ENCODE measurements at regions not wholly inside any gene's neighbourhood (a gene's known extent, or its start where the extent isn't known, plus 50 kb on each side); places are given as distances from the start of the nearest gene placed in this dataset.

DNA sequence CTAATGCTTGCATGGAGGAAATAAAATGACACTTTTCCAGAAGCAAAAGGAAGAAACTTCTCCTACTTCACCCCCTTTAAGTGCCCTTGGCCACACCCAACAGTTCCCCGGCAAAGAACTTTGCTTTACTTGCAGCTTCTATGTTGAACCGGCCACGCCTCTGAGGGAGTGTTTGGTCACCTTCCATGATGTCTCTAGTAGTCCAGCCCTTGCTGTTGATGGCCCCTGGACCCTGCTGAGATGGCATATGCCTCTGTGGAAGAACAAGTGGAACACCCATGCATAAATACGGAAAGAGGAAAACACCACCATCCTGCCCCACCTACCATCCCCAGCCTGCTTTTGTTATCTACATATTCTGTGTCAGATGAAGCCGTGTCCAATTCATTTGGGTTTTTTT is 218.3 kb upstream of the POU3F3 start:
- DNase-seq (ENCODE audit: low spot score), result no peak

DNA sequence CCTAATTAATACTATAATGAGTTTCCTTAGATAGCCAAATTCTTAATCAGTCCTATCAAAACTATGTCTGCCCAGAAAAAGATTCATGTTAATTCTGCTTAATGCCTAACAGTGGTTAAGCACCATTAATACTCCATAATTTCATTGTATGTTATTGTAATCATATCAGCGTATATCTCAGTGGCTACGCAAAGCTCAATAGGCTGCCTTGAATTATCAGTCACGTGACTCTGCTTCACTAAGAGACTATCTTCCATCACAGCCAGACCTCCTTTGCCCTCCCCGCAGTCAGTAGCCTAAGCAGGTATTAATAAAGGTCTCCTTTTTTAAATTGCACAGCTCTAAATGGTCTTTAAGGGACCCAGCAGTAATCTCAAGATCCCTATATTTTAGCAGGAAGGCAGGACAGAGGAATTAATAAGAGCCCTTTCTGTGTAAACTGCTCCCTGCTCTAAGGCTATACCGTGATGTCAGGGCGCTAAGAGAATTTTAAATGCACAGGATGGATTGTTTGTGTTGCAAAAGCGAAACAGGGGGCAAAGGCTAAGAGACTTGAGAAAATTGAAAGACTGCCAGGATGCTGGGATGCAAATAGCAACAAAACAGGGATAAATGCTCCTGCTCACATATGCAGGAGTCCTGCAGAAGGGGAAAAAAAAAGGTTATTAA is 215.6 kb upstream of the POU3F3 start:
- DNase-seq (ENCODE audit: low spot score), result no peak

DNA sequence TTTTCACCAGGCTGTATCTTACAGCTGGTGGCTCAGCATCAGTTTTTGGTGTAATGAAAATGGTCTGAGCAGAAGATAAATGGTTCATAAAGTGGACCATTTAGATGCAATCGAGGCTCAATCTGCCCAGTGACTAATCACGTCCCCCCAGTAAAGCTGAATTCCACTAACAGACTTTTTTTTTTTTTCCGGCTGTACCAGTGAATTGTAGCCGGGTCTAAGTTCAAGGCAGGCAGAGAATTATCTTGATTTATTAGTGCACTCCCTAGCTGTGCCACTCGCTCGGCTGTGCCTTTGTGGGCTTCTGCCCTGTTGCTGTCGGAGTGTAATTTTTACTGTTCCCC is 215.1 kb upstream of the POU3F3 start:
- no peak for DNase-seq (ENCODE audit: low spot score)

DNA sequence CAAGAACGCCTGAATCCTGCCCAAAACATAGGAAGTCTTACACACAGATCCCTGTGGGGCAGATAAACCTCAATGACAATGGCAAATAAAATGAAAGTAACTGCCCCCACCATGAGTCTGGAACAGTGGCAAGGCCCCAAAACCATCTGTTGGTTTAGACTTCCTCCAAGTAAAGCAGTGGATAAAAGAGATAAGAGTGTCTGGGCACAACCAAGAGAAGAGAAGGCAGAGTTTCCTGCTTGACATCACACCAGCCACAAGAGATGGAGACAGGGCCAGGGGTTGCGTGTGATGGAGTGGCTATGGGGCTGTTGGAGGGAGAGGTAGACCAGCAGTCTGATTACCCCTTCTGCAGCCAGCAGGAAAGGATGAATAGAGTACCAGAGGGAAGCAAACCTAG is 212.1 kb upstream of the POU3F3 start:
- no peak for DNase-seq (ENCODE audit: low spot score)

DNA sequence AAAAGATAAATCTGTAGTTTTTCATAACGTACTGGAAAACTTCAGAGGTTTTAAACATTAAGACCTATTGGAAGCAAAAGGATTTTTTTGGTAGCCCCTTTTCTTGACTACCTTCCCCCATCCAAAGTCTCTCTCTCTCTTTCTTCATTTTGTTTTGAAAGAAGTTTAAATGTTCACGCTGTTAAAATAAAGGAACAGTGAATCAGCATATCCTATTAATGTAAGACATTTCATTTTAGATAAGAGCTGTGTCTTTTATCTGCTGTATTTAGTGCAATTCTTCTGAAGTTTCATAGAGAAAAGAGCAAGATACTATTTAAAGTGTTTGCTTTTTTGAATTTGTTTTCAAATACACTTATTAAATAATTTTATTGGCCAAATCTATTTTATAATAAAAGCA is 205.5 kb upstream of the POU3F3 start:
- no peak for DNase-seq (ENCODE audit: low spot score)

DNA sequence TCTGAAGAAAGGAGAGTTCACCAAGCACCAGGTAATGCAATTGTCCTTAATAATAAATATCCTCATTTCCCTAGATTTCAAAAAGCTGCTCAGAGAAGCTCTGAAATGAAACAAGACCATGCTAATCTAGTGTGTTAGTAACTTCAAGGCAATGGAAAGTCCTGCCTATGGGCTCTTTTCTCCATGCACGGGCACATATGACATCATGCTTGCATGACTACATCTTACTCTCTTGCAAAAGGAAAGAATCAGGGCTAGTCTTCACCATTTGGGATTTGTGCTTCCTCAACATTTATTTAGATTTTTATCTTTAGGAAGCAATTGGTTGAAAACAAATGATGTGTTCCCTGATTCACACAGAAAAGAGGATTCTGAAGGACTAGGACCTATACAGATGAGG is 204.0 kb upstream of the POU3F3 start:
- DNase-seq (ENCODE audit: low spot score), result no peak

DNA sequence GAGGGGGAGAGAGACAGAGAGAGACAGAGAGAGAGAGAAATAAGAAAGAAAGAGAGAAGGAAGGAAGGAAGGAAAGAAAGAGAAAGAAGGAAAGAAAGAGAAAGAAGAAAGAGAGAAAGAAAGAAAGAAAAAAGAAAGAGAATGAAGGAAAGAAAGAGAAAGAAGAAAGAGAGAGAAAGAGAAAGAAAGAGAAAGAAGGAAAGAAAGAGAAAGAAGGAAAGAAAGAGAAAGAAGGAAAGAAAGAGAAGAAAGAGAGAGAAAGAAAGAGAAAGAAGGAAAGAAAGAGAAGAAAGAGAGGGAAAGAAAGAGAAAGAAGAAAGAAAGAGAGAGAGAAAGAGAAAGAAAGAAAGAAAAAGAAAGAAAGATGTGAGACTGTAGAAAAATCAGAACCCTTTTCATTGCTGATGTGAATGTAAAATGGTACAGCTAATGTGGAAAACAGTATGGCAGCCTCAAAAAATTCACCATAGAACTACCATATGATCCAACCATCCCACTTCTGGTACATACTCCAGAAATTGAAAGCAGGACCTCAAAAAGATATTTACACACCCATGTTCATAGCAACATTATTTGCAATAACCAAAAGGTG is 203.4 kb upstream of the POU3F3 start:
- no peak for DNase-seq (ENCODE audit: low spot score)

DNA sequence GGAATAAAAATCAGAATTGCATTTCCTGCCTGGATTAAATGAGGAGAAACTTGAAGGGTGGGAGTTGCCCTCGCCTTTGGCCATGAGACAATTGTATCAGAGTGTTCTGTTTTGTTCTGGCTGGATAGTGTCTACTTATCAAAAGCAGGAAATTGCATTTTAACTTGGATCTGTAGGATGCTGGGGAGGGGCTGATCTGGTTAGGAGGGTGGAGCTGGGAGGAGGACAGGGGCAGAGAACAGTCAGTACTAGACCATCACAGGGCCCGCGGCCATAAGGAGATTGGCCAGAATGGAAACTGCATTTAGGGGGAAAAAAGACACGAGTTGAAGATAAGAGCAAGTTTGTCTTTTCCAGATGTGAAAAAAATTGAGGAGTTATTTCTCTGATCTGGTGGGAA is 199.1 kb upstream of the POU3F3 start:
- no peak for DNase-seq (ENCODE audit: low spot score)

DNA sequence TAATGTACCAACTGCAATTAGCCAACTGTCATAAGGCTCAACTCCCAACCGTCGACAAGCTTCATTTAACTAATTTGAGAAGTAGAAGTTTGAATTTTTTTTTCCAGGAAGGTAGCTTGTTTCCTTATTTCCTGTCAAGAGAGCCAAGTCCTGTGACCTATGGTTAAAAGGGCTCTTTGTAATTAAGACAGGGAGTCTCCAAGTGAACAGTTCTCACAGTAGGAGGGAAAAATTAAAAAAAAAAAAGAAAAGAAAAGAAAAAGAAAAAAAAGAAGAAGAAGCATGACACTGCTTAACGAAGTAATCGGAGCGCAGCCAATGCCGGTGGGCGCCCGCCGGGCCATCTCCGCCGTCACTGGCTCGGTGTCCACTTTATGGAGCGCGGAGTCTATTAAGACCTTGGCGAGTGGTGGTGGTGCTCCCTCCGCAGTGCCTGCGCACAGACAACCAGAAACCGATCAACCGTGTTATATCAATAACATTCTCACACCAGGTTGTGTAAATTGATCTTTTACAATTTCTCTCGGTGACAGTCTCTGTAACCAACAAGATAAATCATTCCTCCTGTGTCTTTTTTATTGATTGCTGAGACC is 197.2 kb upstream of the POU3F3 start:
- DNase-seq (ENCODE audit: low spot score), result no peak

DNA sequence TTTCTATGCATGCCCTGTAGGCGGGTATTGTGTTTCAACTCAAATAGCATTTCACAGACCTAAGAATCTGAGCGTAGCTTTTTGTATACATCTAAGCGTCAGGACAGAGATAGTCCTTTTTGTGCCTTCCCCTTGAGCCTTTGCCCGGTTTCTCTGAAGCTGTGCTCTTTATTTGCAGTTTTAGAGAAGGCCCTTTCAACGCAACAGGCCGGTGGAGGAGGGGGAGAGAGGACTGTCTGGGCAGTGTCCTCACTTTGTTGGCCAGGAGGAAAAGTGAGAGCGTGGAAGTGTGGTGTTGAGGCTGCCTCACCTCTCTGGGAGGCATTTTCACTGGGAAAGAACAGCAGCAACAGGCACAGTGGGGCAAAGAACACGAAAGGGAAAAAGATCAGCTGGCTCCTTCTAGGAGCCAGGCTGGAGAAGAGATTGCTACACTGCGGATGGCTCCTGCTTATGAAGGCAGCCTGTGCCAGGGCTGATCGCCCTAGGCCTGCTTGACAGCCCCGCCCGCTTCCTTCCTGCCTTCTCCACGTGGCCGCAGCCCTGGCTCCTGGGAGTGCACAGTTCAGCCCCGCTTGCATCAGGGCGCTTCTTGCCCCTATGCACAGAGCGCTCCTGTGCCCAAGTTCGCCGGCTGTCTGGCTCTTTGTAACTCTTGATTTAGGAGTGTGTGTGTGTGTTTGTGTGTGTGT is 195.6 kb upstream of the POU3F3 start:
- no peak for DNase-seq (ENCODE audit: low spot score)

DNA sequence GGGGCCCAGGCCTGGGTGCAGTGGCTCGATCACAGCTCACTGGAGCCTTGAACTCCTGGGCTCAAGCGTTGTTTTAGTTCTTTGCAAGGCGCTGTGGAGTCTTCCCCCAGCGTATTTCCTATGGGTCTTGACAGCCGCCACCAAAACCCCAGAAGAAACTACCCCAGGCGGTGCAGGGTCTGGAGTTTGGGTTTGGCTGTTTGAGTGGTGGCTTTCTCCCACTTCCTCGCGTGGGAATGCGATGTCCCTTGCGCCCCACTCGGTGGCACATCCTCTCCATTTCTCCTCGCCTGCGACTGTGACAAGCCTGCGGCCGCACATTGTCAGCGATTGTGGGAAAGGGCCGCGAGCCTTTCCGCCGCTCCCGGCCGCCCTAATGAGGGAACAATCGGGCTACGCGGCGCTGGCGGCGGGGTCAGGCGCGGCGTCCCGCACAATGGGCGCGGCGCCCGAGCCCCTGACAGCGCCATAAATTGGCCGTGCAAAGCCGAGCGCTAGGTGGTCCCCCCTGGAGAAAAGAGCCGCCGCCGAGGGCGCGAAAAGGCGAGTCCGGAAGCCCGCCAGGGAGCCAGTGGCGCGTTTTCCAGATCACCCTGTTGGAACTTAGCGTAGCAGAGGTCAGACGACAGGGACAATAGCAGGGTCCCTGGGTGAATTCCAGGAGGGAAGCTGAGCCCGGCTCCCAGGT is 194.9 kb upstream of the POU3F3 start:
- DNase-seq (ENCODE audit: low spot score), result no peak

DNA sequence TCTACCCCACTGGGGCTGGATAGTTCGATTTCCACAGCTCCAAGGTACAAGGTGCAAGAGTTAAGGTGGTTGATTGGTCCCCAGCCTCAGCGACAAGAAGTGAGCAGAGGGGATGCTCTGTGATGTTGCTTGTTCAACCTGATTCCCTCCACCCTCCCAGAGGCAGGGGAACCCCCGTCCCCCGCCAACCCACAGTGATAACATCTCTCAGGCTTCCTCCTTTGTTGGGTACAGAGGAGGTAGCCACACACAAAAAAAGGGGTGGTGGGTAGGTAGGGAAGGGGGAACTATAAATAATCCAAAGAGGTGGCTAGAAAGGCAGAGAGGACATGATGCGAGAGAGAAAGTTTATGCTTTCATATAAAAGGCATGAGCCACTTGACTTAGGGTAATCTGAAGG is 192.9 kb upstream of the POU3F3 start:
- DNase-seq (ENCODE audit: low spot score), result no peak

DNA sequence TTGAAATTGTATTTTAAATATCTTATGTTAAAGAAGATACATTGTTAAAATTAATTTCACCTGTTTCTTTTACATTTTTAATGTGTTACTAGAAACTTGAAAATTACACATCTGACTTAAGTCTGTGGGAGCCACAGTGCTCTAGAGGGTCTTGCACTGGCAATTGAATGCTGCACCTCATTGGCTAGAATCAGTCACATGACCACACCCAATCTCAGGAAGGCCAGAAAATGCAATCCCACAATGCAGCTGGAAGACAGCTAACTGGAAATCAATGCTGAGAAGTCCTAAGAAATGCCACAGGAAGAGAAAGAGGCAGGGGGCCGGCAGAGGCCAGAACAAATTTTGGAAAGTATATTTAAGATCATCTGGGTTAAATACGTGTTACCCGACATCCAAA is 189.2 kb upstream of the POU3F3 start:
- DNase-seq (ENCODE audit: low spot score), result no peak

DNA sequence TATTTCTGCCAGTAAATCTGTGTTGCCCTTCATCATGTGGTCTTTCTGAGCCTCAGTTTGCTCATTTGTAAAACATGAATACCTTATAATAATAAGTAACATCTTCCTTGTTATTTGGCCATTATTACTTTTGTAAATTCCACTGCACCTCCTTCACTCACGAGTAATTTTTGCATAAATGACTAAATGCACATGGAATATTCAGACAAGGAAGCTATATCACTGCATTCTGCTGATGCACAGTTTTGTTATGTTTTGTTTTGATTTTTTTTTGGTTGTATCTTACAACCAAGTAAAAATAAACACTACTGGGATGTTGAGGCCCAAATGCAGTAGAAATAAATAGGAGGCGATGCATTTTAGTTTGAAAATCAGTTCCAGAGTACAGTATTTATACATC is 185.3 kb upstream of the POU3F3 start:
- DNase-seq (ENCODE audit: low spot score), result no peak

DNA sequence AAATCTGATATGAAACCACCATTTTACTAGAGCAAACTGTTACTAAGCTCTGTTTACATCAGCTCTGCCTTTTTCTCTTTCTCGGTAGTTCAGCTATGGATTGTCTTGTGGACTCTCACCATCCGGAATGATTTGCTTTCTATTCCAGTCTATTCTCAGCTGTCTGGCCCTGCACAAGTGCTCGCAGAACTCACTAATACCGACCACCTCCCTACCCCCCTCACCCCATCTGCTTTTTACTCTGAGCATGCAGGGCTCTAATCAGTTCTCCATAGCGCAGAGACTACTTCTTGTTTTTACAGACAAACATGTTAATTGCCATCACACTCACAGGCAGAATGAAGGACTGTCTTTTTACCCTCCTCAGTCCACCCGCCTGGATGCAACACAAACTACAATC is 180.7 kb upstream of the POU3F3 start:
- DNase-seq (ENCODE audit: low spot score), result no peak

DNA sequence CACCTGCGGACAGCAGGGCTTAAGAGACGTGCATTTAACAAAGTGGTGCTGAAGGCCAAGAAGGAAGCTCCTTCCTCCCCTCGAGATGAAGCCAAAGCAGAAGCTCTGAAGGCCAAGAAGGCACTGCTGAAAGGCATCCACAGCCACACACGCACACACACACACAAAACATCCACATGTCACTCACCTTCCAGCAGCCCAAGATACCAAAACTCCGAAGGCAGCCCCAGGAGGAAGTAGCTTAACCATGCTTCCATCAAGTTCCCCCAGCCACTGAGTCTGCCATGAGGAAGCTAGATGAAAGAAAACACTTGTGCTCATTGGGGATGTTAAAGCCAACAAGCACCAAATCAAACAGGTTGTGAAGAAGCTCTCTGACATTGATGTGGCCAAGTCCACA is 175.7 kb upstream of the POU3F3 start:
- no peak for DNase-seq (ENCODE audit: low spot score)

DNA sequence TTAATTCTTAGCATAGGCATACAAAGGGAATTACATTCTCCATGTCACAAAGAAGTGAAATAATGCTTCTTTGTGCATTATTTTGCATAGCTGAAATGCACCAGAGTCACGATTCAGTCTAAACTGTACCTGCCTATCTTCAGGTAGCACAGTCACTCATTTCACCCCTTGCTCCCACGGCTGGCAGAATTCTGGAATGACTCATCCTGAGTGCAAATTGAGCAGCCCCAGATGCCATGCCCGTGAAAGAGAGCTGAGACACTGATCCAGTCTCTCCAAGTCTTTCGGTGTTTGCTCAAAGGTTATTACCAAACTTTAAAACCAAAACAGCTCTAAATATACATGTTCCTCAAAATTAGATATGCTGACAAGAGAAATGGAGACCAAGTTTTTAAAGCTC is 168.3 kb upstream of the POU3F3 start:
- DNase-seq (ENCODE audit: low spot score), result no peak

DNA sequence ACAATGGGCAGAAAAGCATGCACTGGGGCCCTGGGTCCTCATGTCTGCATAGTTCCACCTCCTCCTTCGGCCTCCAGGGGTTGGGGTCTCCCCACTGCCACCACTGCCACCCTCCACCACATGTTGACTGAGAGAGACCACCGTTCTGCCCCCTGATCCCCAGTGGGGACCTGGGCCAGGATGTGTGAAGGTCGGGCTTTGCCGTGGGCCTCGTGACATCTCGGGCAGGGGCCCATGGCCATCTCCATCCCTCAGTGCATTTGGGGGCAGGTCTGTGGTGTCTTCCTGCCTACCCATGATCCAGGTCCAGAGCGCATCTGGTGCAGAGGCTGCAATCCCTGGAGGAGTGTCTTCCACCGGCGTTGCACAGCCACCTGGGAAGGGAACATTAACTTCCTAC is 166.8 kb upstream of the POU3F3 start:
- DNase-seq (ENCODE audit: low spot score), result no peak

DNA sequence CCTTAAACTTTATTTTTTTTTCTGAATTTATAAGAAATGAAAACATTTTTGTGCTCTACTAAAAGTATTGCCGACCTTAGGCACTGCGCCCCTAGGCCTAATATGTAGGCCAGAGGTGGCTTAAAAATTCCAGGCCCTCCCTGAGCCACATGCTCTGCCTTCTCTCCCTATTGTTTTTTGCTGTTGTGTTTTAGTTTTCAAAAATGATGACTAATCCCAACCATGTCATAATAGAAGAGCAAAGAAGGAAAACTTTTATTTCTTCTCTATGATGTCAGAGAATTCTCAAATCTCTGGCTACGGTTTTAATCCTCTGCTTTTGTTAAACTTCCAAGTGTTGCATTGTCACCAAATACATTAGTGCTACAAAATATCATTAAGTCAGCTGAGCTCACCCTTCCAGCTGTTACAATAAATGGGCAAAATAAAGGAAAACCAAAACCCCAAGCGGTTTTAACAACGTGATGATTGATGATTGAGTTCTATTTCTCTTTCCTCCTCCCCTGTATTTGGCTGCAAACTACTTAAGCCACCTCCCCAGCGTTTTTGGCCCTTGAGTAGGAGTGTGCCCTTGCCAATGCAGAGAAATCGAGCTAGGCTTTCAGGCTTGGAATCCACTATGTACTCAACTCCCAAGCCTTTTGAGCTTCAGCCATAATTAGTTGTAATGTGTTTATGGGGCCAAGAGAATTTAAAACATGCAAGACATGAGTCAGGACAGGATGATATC is 163.5 kb upstream of the POU3F3 start:
- DNase-seq (ENCODE audit: low spot score), result no peak

DNA sequence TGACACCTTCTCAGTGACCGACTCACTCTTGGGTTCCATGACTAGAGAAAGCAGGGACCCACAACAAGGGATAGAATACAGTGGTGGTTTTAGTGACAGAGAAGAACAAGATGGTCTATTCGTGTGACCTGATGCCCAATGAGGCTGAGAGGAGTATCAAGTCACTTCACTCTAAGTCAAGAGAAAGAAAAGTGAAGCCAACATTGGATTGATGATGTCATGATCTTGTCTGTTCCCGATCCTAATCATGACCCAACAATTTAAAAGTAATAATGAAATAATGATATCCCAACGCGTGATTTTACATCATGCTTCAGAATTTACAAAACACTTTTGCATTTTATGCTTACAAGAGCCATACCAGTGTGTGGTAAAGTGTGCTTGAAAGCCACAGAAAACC is 155.6 kb upstream of the POU3F3 start:
- no peak for DNase-seq (ENCODE audit: low spot score)

DNA sequence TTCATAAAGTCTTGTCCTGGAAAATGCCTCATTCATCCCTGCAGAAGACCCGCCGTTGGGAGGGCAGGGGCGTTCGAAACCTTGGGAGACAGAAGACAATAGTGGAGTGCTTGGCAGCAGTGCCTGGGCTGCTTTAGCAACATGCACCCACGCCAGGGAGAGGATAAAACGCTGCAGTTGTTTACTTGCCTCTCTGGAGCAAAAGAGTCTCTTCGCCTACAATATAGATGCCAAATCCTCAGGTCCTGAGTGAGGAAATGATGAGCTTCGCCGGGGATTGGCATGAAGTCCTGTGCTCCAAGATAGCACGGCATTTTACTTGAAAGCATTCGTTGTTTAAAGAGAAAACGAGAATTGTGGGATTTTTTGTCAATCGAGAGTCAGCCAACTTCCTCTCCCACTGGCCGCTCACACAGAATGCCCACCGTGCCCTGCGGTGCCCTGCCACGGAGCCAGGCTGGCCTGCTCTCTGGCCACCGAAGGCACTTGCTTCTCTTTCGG is 152.5 kb upstream of the POU3F3 start:
- no peak for DNase-seq (ENCODE audit: low spot score)
